Peyer's patch (tissue), 4 donors: ENCODE measurements at regions not wholly inside any gene's neighbourhood (a gene's known extent, or its start where the extent isn't known, plus 50 kb on each side); places are given as distances from the start of the nearest gene placed in this dataset.

Source experiments
- POLR2A ChIP-seq, 2 donors: fragments of 450-650 bp; IDR thresholded peaks; one replicate each; pipeline ENCODE4 v1.5.1; 2017; ENCODE audit warnings: antibody characterized with exemption in 2 of 2, mild to moderate bottlenecking in 2 of 2, moderate library complexity in 2 of 2
- TF ChIP-seq, protein P1 (sequence below), 6 experiments: fragments of 450-650 bp in 4 of 6; fragments of 200-600 bp in 2 of 6; sonication (generic) in 1 of 6; IDR thresholded peaks; one replicate each; pipeline ENCODE4 v1.5.1; 2017 to 2019; ENCODE audit warnings: antibody characterized with exemption in 6 of 6, mild to moderate bottlenecking in 3 of 6, moderate library complexity in 1 of 6

GRCh38 chr6:90650041-90650940 lies 63.4 kb upstream of the MAP3K7 start:
- TF ChIP-seq, protein P1, sequence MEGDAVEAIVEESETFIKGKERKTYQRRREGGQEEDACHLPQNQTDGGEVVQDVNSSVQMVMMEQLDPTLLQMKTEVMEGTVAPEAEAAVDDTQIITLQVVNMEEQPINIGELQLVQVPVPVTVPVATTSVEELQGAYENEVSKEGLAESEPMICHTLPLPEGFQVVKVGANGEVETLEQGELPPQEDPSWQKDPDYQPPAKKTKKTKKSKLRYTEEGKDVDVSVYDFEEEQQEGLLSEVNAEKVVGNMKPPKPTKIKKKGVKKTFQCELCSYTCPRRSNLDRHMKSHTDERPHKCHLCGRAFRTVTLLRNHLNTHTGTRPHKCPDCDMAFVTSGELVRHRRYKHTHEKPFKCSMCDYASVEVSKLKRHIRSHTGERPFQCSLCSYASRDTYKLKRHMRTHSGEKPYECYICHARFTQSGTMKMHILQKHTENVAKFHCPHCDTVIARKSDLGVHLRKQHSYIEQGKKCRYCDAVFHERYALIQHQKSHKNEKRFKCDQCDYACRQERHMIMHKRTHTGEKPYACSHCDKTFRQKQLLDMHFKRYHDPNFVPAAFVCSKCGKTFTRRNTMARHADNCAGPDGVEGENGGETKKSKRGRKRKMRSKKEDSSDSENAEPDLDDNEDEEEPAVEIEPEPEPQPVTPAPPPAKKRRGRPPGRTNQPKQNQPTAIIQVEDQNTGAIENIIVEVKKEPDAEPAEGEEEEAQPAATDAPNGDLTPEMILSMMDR (IDR thresholded peaks at IDR 0.05), result no peak
- TF ChIP-seq POLR2A (IDR thresholded peaks at IDR 0.05), result no peak
